ENCODE measurements at regions not wholly inside any gene's neighbourhood (a gene's known extent, or its start where the extent isn't known, plus 50 kb on each side); places are given as distances from the start of the nearest gene placed in this dataset.

- DNase-seq (ENCODE audit: low spot score), result peak; percentile 63
- H3K9me3 ChIP-seq (ENCODE audit: low read depth, low read length, poor library complexity, severe bottlenecking), result no peaks in the 10 kb centered on the region
- peak overlapping the region; percentile 61 for H3K4me3 ChIP-seq (ENCODE audit: low read depth, low read length, poor library complexity, severe bottlenecking)
- no peak overlapping the region for H3K27ac ChIP-seq (ENCODE audit: low read depth, low read length, poor library complexity, severe bottlenecking)
- H3K4me1 ChIP-seq (ENCODE audit: insufficient read depth, low read length, poor library complexity, severe bottlenecking), result no peaks in the 10 kb centered on the region
- H3K27me3 ChIP-seq (replicated peaks; ENCODE audit: insufficient read depth, low read depth, low read length, poor library complexity), result no peaks in the 10 kb centered on the region
- intact Hi-C loops (cut with micrococcal nuclease; ENCODE audit: unreplicated experiment), result no loop called here
- CTCF ChIA-PET, result no interaction called here
- TF ChIP-seq EZH2 (IDR thresholded peaks at IDR 0.05; ENCODE audit: borderline replicate concordance, low read depth, low read length, poor library complexity, severe bottlenecking) (no peak), CTCF (conservative IDR thresholded peaks at IDR 0.05; ENCODE audit: low read depth, low read length) (no peak)
- POLR2A ChIA-PET (ENCODE audit: low non-redundant PET), result no interaction called here
- H3K36me3 ChIP-seq (ENCODE audit: insufficient read depth, low read length, poor library complexity, severe bottlenecking), result no peaks in the 10 kb centered on the region
- BruUV-seq (replicated peaks), result no TSS peak
Measured at GRCh38 chr7:65251851-65252620, 121.6 kb upstream of the ZNF92 start.

- intact Hi-C loops (cut with micrococcal nuclease; ENCODE audit: unreplicated experiment), result no loop called here
- CTCF ChIA-PET, result no interaction called here
Measured at GRCh38 chr7:65250697-65251395, 122.8 kb upstream of the ZNF92 start.

GRCh38 chr7:65250216-65250615 is 123.4 kb upstream of the ZNF92 start:
- CTCF ChIA-PET, result no interaction called here

More at GRCh38 chr7:65250697-65251395, 122.8 kb upstream of the ZNF92 start:
- H3K27me3 ChIP-seq (replicated peaks; ENCODE audit: insufficient read depth, low read depth, low read length, poor library complexity), result no peaks in the 10 kb centered on the region
- TF ChIP-seq CTCF (conservative IDR thresholded peaks at IDR 0.05; ENCODE audit: low read depth, low read length) (no peak), EZH2 (IDR thresholded peaks at IDR 0.05; ENCODE audit: borderline replicate concordance, low read depth, low read length, poor library complexity, severe bottlenecking) (no peak)
- H3K9me3 ChIP-seq (ENCODE audit: low read depth, low read length, poor library complexity, severe bottlenecking), result no peaks in the 10 kb centered on the region
- no peak overlapping the region for H3K27ac ChIP-seq (ENCODE audit: low read depth, low read length, poor library complexity, severe bottlenecking)
- no peaks in the 10 kb centered on the region for H3K4me1 ChIP-seq (ENCODE audit: insufficient read depth, low read length, poor library complexity, severe bottlenecking)
- H3K4me3 ChIP-seq (ENCODE audit: low read depth, low read length, poor library complexity, severe bottlenecking), result no peak overlapping the region
- POLR2A ChIA-PET (ENCODE audit: low non-redundant PET), result no interaction called here
- no peaks in the 10 kb centered on the region for H3K36me3 ChIP-seq (ENCODE audit: insufficient read depth, low read length, poor library complexity, severe bottlenecking)
- no peak for DNase-seq (ENCODE audit: low spot score)
- no TSS peak for BruUV-seq (replicated peaks)

More at GRCh38 chr7:65250216-65250615, 123.4 kb upstream of the ZNF92 start:
- no peak for TF ChIP-seq CTCF (conservative IDR thresholded peaks at IDR 0.05; ENCODE audit: low read depth, low read length)
- TF ChIP-seq EZH2 (IDR thresholded peaks at IDR 0.05; ENCODE audit: borderline replicate concordance, low read depth, low read length, poor library complexity, severe bottlenecking), result no peak
- H3K4me3 ChIP-seq (ENCODE audit: low read depth, low read length, poor library complexity, severe bottlenecking), result no peak overlapping the region
- intact Hi-C loops (cut with micrococcal nuclease; ENCODE audit: unreplicated experiment), result no loop called here
- POLR2A ChIA-PET (ENCODE audit: low non-redundant PET), result no interaction called here
- no peaks in the 10 kb centered on the region for H3K36me3 ChIP-seq (ENCODE audit: insufficient read depth, low read length, poor library complexity, severe bottlenecking)
- H3K9me3 ChIP-seq (ENCODE audit: low read depth, low read length, poor library complexity, severe bottlenecking), result no peaks in the 10 kb centered on the region
- H3K4me1 ChIP-seq (ENCODE audit: insufficient read depth, low read length, poor library complexity, severe bottlenecking), result no peaks in the 10 kb centered on the region
- no TSS peak for BruUV-seq (replicated peaks)
- no peaks in the 10 kb centered on the region for H3K27me3 ChIP-seq (replicated peaks; ENCODE audit: insufficient read depth, low read depth, low read length, poor library complexity)
- no peak overlapping the region for H3K27ac ChIP-seq (ENCODE audit: low read depth, low read length, poor library complexity, severe bottlenecking)
- DNase-seq (ENCODE audit: low spot score), result no peak

All from A673 (cell line).